AG04449 (cell line): ENCODE measurements at regions not wholly inside any gene's neighbourhood (a gene's known extent, or its start where the extent isn't known, plus 50 kb on each side); places are given as distances from the start of the nearest gene placed in this dataset.

Experiments
- CTCF ChIA-PET: fragments of 350-600 bp; formaldehyde crosslinking; extraction: SDS; loops from one replicate; lab custom pipeline; 2021; ENCODE audit warnings: antibody characterized with exemption; lab: Yijun Ruan, JAX
- POLR2A ChIA-PET: fragments of 400-600, 350-600 bp; formaldehyde crosslinking; extraction: SDS; loops from one replicate; lab custom pipeline; 2020; ENCODE audit warnings: antibody characterized with exemption, inconsistent platforms; lab: Yijun Ruan, JAX
- DNase-seq: peaks from one replicate; pipeline ENCODE4 v3.0.0-alpha.2; 2010; ENCODE audit warnings: low read depth, low spot score
- H3K4me3 ChIP-seq: 2 replicates; pipeline ENCODE4 v1.5.1; 2011; ENCODE audit warnings: low read depth, mild to moderate bottlenecking, control low read depth, low read length
- CTCF ChIP-seq: IDR thresholded peaks from one replicate; pipeline ENCODE4 v1.5.1; 2011; ENCODE audit warnings: mild to moderate bottlenecking, moderate library complexity, low read length, control low read depth, inconsistent platforms; ENCODE audit not compliant: insufficient read depth; ENCODE audit errors: missing control alignments

- ChIA-PET POLR2A (no interaction called here), CTCF (no interaction called here)
- no peak overlapping the region for H3K4me3 ChIP-seq
- DNase-seq = no peak
- no peak for TF ChIP-seq CTCF
Observed at GRCh38 chr7:98493030-98493778, 92.3 kb upstream of the BAIAP2L1 start.

GRCh38 chr7:98488167-98488566 lies 87.3 kb upstream of the BAIAP2L1 start:
- ChIA-PET POLR2A (no interaction called here), CTCF (no interaction called here)
- no peak overlapping the region for H3K4me3 ChIP-seq
- no peak for TF ChIP-seq CTCF
- no peak for DNase-seq

GRCh38 chr7:98483964-98484545 lies 83.2 kb upstream of the BAIAP2L1 start:
- no peak for TF ChIP-seq CTCF
- CTCF ChIA-PET = no interaction called here
- H3K4me3 ChIP-seq = no peak overlapping the region
- DNase-seq = no peak
- POLR2A ChIA-PET = interaction anchor here (0.6 kb wide), 1 partner anchor 72 kb away, joined by 3 read pairs; no protein-coding TSS in a partner anchor

GRCh38 chr7:98483276-98483963 lies 82.5 kb upstream of the BAIAP2L1 start:
- CTCF ChIA-PET = no interaction called here
- TF ChIP-seq CTCF = no peak
- no peak overlapping the region for H3K4me3 ChIP-seq
- DNase-seq = no peak
- POLR2A ChIA-PET = interaction anchor here (0.6 kb wide), 1 partner anchor 72 kb away, joined by 3 read pairs; no protein-coding TSS in a partner anchor

GRCh38 chr7:98479318-98479717 lies 78.4 kb upstream of the BAIAP2L1 start:
- no peak for TF ChIP-seq CTCF
- ChIA-PET POLR2A (no interaction called here), CTCF (no interaction called here)
- no peak overlapping the region for H3K4me3 ChIP-seq
- DNase-seq = no peak

GRCh38 chr7:98475352-98475751 lies 74.5 kb upstream of the BAIAP2L1 start:
- no peak for DNase-seq
- CTCF ChIA-PET = no interaction called here
- H3K4me3 ChIP-seq = no peak overlapping the region
- POLR2A ChIA-PET = interaction anchor here (0.6 kb wide), 1 partner anchor 182 kb away, joined by 3 read pairs; no protein-coding TSS in a partner anchor
- TF ChIP-seq CTCF = no peak
